ENCODE measurements at regions not wholly inside any gene's neighbourhood (a gene's known extent, or its start where the extent isn't known, plus 50 kb on each side); places are given as distances from the start of the nearest gene placed in this dataset.
A peak's percentile ranks its signal among the peaks of the same experiment; 100 is the strongest.
"Not testable (repeated sequence)": the region's sequence is repeated elsewhere in the genome, so short reads cannot be mapped to it uniquely, and the experiment has no call there.

DNA sequence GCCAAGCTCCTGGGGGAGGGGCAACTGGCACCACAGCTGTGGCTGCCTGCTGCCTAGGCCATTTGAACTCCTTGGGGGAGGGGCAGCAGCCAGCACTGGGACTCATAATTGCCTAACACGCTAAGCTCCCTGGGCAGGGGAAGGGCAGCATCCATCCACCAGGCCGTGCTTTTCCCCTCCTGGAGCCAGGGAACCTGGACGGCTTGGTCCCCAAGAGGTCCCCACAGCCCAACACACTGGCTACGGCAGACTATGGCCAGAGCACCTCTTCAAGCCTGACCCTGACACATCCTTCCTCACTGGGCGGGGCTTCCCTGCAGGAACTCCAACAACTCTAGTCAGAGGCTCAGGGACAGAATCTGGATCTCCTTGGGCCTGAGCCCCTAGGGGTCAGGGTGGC lies 269.4 kb downstream of the RNF144B start:
- in situ Hi-C loops (cut with HindIII; ENCODE audit: low pct_ligation_motif_present, low pct_unique_long_range_greater_than_20kb, low sequenced_read_pairs) = no loop called here
- no peak for DNase-seq

DNA sequence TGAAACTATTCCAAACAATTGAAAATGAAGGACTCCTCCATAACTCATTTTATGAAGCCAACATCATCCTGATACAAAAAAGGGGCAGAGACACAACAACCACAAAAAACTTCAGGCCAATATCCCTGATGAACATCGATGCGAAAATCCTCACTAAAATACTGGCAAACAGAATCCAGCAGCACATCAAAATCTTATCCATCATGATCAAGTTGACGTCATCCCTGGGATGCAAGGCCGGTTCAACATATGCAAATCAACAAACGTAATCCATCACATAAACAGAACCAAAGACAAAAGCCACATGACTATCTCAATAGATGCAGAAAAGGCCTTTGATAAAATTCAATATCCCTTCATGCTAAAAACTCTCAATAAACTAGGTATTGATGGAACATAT lies 272.8 kb downstream of the RNF144B start:
- DNase-seq; in situ Hi-C loops (cut with HindIII; ENCODE audit: low pct_ligation_motif_present, low pct_unique_long_range_greater_than_20kb, low sequenced_read_pairs): not testable (repeated sequence)

DNA sequence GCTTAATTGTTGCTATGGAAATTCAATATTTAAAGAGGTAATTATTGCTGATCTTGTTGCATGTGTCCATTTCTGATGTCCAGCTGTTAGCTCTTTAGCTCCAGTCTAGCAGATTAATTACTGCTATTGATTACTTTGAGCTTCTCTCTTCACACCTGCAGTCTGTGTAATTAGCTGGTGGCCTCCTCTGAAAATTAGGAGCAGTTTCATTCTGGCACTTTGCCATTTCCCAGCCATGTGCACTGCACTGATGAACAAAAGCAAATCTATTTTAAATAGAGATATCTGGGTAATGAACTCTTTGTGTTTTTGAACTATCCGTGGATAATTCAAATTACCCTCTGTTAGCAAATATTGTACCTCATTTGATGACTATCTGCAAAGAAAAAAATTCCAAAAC lies 275.9 kb downstream of the RNF144B start:
- DNase-seq = no peak

GRCh38 chr6:18664401-18664800 lies 277.3 kb downstream of the RNF144B start:
- DNase-seq = no peak
- in situ Hi-C loops (cut with HindIII; ENCODE audit: low pct_ligation_motif_present, low pct_unique_long_range_greater_than_20kb, low sequenced_read_pairs) = no loop called here

More for the DNA sequence above, 275.9 kb downstream of the RNF144B start:
- in situ Hi-C loops (cut with HindIII; ENCODE audit: low pct_ligation_motif_present, low pct_unique_long_range_greater_than_20kb, low sequenced_read_pairs) = no loop called here

DNA sequence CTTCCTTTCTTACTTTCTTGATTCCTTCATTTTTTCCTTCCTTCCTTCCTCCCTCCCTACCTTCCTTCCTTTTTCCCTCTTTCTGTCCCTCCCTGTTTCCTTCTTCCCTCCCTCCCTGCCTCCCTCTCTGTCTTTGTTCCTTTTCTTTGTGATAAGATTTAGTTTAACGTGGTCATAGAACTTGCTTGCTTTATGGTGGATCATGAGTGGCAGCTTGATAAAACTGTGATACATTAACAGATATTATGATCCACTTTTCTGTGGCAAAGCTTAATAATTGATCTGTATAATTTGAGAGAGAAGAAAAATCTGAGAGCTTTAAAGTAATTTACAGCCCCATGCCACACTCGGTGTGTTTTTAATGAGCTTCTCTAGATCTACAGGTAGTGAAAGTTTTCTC lies 280.5 kb downstream of the RNF144B start:
- in situ Hi-C loops (cut with HindIII; ENCODE audit: low pct_ligation_motif_present, low pct_unique_long_range_greater_than_20kb, low sequenced_read_pairs) = no loop called here
- no peak for DNase-seq

DNA sequence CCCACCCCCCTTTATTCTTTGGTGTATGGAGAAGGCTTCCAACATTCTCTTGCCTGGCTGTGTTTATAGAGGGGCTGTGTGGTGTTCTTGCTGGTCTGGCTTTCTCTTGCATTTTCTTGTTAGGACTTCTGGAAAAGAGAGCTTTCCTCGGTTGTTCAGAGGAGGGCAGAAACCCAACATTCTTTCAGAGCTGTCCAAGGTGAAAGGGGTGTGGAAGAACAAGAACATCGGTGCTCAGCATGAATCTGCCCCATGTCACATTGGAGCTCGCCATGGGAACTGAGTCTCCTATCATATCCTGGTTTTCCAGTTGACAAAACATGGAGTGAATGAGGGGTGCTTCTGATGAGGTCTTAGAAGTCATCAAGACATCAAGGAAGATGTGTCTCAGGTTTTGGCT lies 281.8 kb downstream of the RNF144B start:
- no peak for DNase-seq
- in situ Hi-C loops (cut with HindIII; ENCODE audit: low pct_ligation_motif_present, low pct_unique_long_range_greater_than_20kb, low sequenced_read_pairs) = no loop called here

- no peak for DNase-seq
- in situ Hi-C loops (cut with HindIII; ENCODE audit: low pct_ligation_motif_present, low pct_unique_long_range_greater_than_20kb, low sequenced_read_pairs) = no loop called here
Measured at GRCh38 chr6:18672852-18673251, 285.7 kb downstream of the RNF144B start.

GRCh38 chr6:18674346-18674745 lies 287.2 kb downstream of the RNF144B start:
- in situ Hi-C loops (cut with HindIII; ENCODE audit: low pct_ligation_motif_present, low pct_unique_long_range_greater_than_20kb, low sequenced_read_pairs) = no loop called here
- DNase-seq = no peak

DNA sequence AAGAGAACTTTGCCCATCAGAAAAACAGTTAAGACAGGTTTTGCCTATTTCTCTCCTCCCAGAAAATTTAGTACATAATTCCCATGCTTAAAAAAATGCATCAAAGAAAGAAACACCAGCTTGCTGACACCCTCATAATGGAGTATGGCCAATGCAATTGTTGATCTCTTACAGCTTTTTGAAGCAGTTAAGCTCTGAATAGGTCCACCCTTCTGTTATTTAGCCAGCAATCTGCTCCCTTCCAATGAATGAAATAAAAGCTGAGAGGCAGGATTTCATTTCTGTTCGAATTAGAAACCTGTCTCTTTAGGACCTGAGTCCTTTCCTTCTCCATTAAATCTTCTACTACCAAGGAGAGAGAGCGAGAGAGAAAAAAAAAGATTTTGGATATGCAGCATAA lies 288.7 kb downstream of the RNF144B start:
- DNase-seq = no peak
- in situ Hi-C loops (cut with HindIII; ENCODE audit: low pct_ligation_motif_present, low pct_unique_long_range_greater_than_20kb, low sequenced_read_pairs) = no loop called here

DNA sequence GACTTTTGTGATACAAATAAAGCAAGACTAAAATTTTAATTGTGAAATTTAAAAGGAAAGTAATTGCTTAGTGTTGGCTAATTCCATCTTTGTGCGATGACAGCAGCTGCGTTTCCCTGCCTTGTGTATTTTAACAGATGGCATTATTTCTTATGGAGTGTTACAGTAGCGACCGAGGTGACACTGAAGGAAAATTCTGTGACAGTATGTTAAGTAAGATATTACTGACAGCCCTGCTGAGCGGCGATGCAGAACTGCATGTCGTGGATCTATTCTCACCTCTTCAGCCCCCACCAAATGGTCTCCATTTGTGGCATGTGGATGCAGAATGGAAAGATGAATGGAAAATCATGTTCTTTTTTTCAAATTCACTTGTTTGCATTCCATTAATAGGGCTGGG lies 289.4 kb downstream of the RNF144B start:
- no peak for DNase-seq
- in situ Hi-C loops (cut with HindIII; ENCODE audit: low pct_ligation_motif_present, low pct_unique_long_range_greater_than_20kb, low sequenced_read_pairs) = no loop called here

GRCh38 chr6:18680842-18681241 lies 293.7 kb downstream of the RNF144B start:
- peak; percentile 8 for DNase-seq
- in situ Hi-C loops (cut with HindIII; ENCODE audit: low pct_ligation_motif_present, low pct_unique_long_range_greater_than_20kb, low sequenced_read_pairs) = no loop called here

- in situ Hi-C loops (cut with HindIII; ENCODE audit: low pct_ligation_motif_present, low pct_unique_long_range_greater_than_20kb, low sequenced_read_pairs) = no loop called here
- DNase-seq = no peak
Measured at GRCh38 chr6:18681832-18682503, 294.8 kb downstream of the RNF144B start.

DNA sequence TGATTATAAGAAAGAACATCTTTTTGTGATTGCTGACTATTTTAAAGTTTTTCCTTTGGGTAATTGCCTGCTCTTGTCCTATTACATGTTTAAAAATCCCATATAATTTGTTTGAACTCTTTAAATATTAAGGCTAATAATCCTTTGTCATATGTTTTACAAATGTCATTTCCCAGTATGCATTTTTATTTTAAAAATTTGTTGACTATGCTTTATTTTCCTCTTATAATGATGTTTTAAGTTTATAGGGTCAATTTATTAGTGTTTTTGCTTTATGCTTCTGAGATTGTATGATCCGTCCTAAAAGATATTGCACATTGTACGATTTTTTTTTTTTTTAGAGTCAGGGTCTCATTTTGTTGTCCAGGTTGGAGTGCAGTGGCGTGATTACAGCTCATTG lies 297.2 kb downstream of the RNF144B start:
- DNase-seq = no peak
- in situ Hi-C loops (cut with HindIII; ENCODE audit: low pct_ligation_motif_present, low pct_unique_long_range_greater_than_20kb, low sequenced_read_pairs) = no loop called here

DNA sequence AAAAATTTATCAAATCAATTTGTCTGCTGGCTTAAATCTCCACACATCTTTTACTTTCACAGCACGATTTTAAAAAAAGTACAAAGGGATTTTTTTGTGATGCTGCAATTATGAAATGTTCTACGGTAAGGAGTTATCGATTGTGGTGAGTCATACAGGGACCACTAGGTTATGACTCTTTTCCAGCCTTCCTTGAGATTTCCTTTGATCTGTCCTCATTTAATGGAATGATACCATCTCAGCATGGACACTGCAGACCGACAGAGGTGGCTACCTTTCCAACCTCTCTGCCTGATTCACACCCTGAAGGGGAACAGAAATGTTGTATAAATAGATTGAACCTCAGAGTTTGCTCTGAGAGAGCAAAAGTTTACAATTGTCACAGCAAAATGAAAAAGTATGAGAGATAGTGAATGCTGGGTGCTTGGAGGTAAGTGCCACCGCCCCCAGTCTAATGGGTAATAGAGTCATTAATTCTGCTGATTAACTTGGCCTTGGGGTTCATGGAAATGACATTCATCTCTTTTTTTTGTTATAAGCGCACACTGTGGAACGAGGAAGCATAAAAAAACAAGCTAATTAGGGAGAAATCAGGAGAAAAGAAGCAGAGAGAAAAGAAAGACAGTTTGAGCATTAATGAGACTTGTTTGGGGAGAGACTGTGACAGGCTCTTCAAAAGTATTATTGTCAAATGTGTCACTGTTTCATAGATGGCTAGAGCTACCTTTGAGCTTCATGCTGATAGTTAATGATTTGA lies 306.0 kb downstream of the RNF144B start:
- no peak for DNase-seq
- in situ Hi-C loops (cut with HindIII; ENCODE audit: low pct_ligation_motif_present, low pct_unique_long_range_greater_than_20kb, low sequenced_read_pairs) = no loop called here

DNA sequence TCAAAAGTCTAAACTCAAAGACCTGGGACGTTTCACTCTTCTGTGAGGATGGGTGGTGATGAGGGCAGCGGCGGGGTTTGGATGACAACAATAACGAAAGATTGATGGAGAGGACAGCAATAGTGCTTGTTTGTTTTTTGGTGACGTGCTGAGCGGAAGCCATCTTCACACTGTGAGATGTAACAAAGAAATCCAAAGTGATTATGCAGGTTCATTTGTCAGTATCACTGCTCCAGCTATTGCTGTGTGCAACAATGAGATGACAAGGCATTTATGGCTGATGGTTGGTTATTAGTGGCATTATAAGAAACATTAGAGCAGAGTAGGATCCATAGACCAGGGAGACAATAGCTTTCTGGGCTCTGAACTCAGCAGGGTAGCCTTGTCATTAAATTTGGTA lies 306.7 kb downstream of the RNF144B start:
- no peak for DNase-seq
- in situ Hi-C loops (cut with HindIII; ENCODE audit: low pct_ligation_motif_present, low pct_unique_long_range_greater_than_20kb, low sequenced_read_pairs) = no loop called here

- DNase-seq = no peak
- in situ Hi-C loops (cut with HindIII; ENCODE audit: low pct_ligation_motif_present, low pct_unique_long_range_greater_than_20kb, low sequenced_read_pairs) = no loop called here
Measured at GRCh38 chr6:18703546-18703945, 316.4 kb downstream of the RNF144B start.

DNA sequence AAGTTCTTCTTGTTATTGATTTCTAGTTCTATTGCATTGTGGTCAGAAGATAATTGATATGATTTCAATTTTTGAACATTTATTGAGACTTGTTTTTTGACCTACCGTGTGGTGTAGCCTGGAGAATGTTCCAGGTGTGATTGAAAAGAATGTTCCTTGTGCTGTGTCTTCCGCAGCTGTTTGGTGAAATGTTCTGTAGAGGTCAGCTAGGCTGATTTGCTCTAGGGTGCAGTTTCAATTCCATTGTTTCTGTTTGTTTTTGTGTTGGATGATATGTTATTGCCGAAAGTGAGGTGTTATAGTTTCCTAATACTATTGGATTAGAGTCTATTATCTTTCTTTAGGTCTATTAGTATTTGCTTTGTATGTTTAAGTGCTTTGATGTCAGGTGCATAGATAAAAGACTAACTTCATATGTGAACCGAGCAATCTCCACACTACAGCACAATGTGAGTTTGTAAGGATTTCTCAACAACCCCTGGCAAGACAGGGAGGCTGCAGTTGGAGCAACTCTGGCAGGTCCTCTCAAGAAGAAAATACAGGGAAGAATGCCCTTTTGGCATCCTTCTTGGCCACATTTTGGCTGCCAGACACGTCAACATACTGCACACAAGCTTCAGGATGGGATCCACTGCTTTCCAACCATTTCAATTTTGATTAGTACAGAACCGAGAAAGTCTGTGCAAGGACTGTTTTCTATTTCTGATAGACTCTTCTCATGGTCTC lies 320.7 kb downstream of the RNF144B start:
- in situ Hi-C loops (cut with HindIII; ENCODE audit: low pct_ligation_motif_present, low pct_unique_long_range_greater_than_20kb, low sequenced_read_pairs) = no loop called here
- no peak for DNase-seq

GRCh38 chr6:18712595-18712994 lies 325.4 kb downstream of the RNF144B start:
- no peak for DNase-seq
- in situ Hi-C loops (cut with HindIII; ENCODE audit: low pct_ligation_motif_present, low pct_unique_long_range_greater_than_20kb, low sequenced_read_pairs) = no loop called here

- in situ Hi-C loops (cut with HindIII; ENCODE audit: low pct_ligation_motif_present, low pct_unique_long_range_greater_than_20kb, low sequenced_read_pairs) = no loop called here
- no peak for DNase-seq
Measured at GRCh38 chr6:18720075-18720474, 332.9 kb downstream of the RNF144B start.

GRCh38 chr6:18724056-18724455 lies 336.9 kb downstream of the RNF144B start:
- no peak for DNase-seq
- in situ Hi-C loops (cut with HindIII; ENCODE audit: low pct_ligation_motif_present, low pct_unique_long_range_greater_than_20kb, low sequenced_read_pairs) = no loop called here
